Upper lobe of left lung (tissue), 6 donors: ENCODE measurements at regions not wholly inside any gene's neighbourhood (a gene's known extent, or its start where the extent isn't known, plus 50 kb on each side); places are given as distances from the start of the nearest gene placed in this dataset.
A peak's percentile ranks its signal among the peaks of the same experiment; 100 is the strongest.

Experiments used
- ATAC-seq, 2 donors: fragments of 200-7000 bp; cut with Tn5 transposase; one replicate each; pipeline ENCODE4 v1.9.1; 2022; ENCODE audit warnings: mild to moderate bottlenecking in 2 of 2, moderate library complexity in 2 of 2; ENCODE audit not compliant: low FRiP score in 2 of 2
- DNase-seq, 2 donors: peaks; one replicate each; pipeline ENCODE4 v3.0.0-alpha.2; 2019 to 2020
- H3K27ac ChIP-seq, 4 donors: fragments of 200-600 bp; sonication (generic); one replicate each; pipeline ENCODE4 v1.5.1; 2016 to 2019
- H3K27me3 ChIP-seq, 4 donors: fragments of 200-600 bp; sonication (generic); one replicate each; pipeline ENCODE4 v1.5.1; 2017 to 2019
- H3K36me3 ChIP-seq, 4 donors: fragments of 200-600 bp; sonication (generic); one replicate each; pipeline ENCODE4 v1.5.1; 2016 to 2019
- H3K4me1 ChIP-seq, 4 donors: fragments of 200-600 bp; sonication (generic); one replicate each; pipeline ENCODE4 v1.5.1; 2018 to 2019
- H3K4me3 ChIP-seq, 4 donors: fragments of 200-600 bp; sonication (generic); one replicate each; pipeline ENCODE4 v1.5.1; 2017 to 2019; ENCODE audit warnings: mild to moderate bottlenecking in 2 of 4, moderate library complexity in 1 of 4
- H3K9me3 ChIP-seq, 4 donors: fragments of 200-600 bp; sonication (generic); one replicate each; pipeline ENCODE4 v1.5.1; 2018 to 2019
- CTCF ChIP-seq, 6 experiments: fragments of 450-650 bp in 4 of 6; fragments of 200-600 bp in 2 of 6; sonication (generic) in 2 of 6; IDR thresholded peaks; one replicate each; pipeline ENCODE4 v1.5.1; 2016 to 2019; ENCODE audit warnings: antibody characterized with exemption in 6 of 6
- EP300 ChIP-seq, 4 donors: sonication (generic); formaldehyde crosslinking; IDR thresholded peaks; one replicate each; pipeline ENCODE4 v1.5.1; 2017; ENCODE audit warnings: antibody characterized with exemption in 4 of 4, control low read depth in 2 of 4
- POLR2A ChIP-seq, 4 donors: fragments of 450-650 bp; IDR thresholded peaks; one replicate each; pipeline ENCODE4 v1.5.1; 2016 to 2017; ENCODE audit warnings: antibody characterized with exemption in 4 of 4, mild to moderate bottlenecking in 2 of 4
- POLR2AphosphoS5 ChIP-seq, 2 donors: sonication (generic); formaldehyde crosslinking; IDR thresholded peaks; one replicate each; pipeline ENCODE4 v1.5.1; 2017; ENCODE audit warnings: antibody characterized with exemption in 2 of 2
- WGBS, 2 donors: methylation state at CpG; one replicate each; pipeline ENCODE4 v1.1.5; 2017 to 2018; 5-methylcytosine and 5-hydroxymethylcytosine counted together
- donor health status: DM: no; HTN: no; CAD: no; lungs with moderate emphysema.
- donor health status: DM: no; HTN: yes; CAD: no; lungs with severe emphysema.

- Histone ChIP-seq H3K4me1 (no peaks in the 10 kb centered on the region), H3K27me3 (no peaks in the 10 kb centered on the region), H3K27ac (no peak overlapping the region), H3K4me3 (no peak overlapping the region), H3K9me3 (no peaks in the 10 kb centered on the region), H3K36me3 (no peaks in the 10 kb centered on the region)
- ATAC-seq (no peak), DNase-seq (no peak)
- TF ChIP-seq EP300 (IDR thresholded peaks at IDR 0.05) (no peak), POLR2A (IDR thresholded peaks at IDR 0.05) (no peak), POLR2AphosphoS5 (IDR thresholded peaks at IDR 0.05) (no peak), CTCF (IDR thresholded peaks at IDR 0.05) (no peak)
- 61 to 66% methylated on average over 9 of the region's 9 CpGs for WGBS, 2 donors
Observed at GRCh38 chr15:88403351-88403791, 63.8 kb downstream of the MRPL46 start.

DNA sequence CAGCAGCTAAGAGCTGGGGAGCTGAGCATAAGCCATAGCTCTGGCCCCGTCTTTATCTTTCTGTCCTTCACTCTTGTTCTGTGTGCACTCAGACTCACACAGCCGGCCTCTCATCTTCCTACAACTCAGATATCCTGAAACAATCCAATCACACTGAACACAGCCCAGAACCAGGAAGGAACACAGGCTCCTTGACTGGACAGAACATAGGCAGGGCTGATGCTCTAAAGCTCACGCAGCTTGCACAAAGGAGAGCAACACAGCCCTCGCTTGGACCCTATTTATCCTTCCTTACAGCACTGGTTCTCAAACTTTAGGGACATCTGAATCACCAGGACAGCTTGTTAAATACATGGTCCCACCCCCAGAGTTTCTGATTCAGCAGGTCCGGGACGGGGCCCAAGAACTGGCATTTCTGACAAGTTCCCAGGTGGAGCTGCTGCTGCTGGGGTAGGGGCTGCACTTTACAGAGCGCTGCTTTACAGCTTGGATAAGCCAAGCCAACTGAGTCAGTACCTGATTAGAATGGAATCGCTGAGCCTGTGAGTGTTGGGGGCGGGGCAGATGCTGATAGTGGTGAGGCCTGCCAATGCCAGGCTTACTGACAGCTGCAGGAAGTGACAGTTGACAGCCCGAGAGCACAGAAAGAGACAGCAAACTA is 65.1 kb downstream of the MRPL46 start:
- DNase-seq (no peak), ATAC-seq (no peak)
- WGBS, 2 donors = 46 to 56% methylated on average over 7 to 10 of the region's 10 CpGs

GRCh38 chr15:88401251-88401995 is 65.8 kb downstream of the MRPL46 start:
- no peak for ATAC-seq

More for the DNA sequence above, 65.1 kb downstream of the MRPL46 start:
- H3K27me3 ChIP-seq = no peaks in the 10 kb centered on the region
- H3K4me3 ChIP-seq = no peak overlapping the region
- H3K4me1 ChIP-seq = no peaks in the 10 kb centered on the region
- no peaks in the 10 kb centered on the region for H3K36me3 ChIP-seq
- no peak for TF ChIP-seq CTCF (IDR thresholded peaks at IDR 0.05)
- no peak for TF ChIP-seq POLR2AphosphoS5 (IDR thresholded peaks at IDR 0.05)
- TF ChIP-seq EP300 (IDR thresholded peaks at IDR 0.05) = no peak
- TF ChIP-seq POLR2A (IDR thresholded peaks at IDR 0.05) = no peak
- H3K9me3 ChIP-seq = no peaks in the 10 kb centered on the region
- H3K27ac ChIP-seq = no peak overlapping the region

DNA sequence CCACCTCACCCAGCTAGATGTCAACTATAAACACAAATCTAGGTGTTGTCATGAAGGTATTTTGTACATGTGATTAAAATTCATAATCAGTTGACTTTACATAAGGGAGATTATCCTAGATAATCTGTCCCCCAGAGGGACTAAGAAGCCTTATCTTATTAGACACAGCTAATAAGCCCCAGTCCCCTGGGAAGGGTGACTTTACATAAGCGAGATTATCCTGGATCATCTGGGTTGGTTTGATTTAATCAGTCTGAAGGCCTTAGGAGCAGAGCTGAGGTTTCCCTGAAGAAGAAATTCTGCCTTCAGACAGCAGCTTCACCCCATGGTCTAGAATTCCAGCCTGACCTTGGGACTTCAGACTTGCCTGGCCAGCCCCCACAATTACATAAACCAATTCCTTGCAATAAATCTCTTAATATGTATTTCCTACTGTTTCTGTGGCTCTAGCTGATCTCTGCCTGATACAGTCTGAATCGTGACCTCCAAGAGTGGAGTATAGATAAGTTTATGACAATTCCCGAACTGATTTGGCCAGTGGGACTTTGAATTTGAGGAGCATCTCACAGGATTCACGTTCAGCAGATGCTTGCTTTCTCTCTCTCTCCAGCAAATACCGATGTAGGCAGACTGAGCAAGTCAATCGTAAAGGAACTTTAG is 66.5 kb downstream of the MRPL46 start:
- no peak for ATAC-seq
- no peak for DNase-seq
- no peak for TF ChIP-seq EP300 (IDR thresholded peaks at IDR 0.05)
- TF ChIP-seq CTCF (IDR thresholded peaks at IDR 0.05) = no peak
- TF ChIP-seq POLR2A (IDR thresholded peaks at IDR 0.05) = no peak
- no peak for TF ChIP-seq POLR2AphosphoS5 (IDR thresholded peaks at IDR 0.05)
- Histone ChIP-seq H3K36me3 (no peaks in the 10 kb centered on the region), H3K9me3 (no peaks in the 10 kb centered on the region), H3K27me3 (no peaks in the 10 kb centered on the region), H3K27ac (no peak overlapping the region), H3K4me1 (no peaks in the 10 kb centered on the region), H3K4me3 (no peak overlapping the region)
- WGBS, 2 donors = 77 to 79% methylated on average over 6 of the region's 6 CpGs

More at GRCh38 chr15:88401251-88401995, 65.8 kb downstream of the MRPL46 start:
- Histone ChIP-seq H3K9me3 (no peaks in the 10 kb centered on the region), H3K27ac (no peak overlapping the region), H3K4me1 (no peaks in the 10 kb centered on the region), H3K4me3 (no peak overlapping the region), H3K36me3 (no peaks in the 10 kb centered on the region), H3K27me3 (no peaks in the 10 kb centered on the region)
- peak in 1 of 2 donors; percentile 24 for DNase-seq
- TF ChIP-seq EP300 (IDR thresholded peaks at IDR 0.05) (no peak), CTCF (IDR thresholded peaks at IDR 0.05) (no peak), POLR2AphosphoS5 (IDR thresholded peaks at IDR 0.05) (no peak), POLR2A (IDR thresholded peaks at IDR 0.05) (no peak)
- WGBS, 2 donors = 61 to 62% methylated on average over 13 of the region's 13 CpGs
